ENCODE measurements at regions not wholly inside any gene's neighbourhood (a gene's known extent, or its start where the extent isn't known, plus 50 kb on each side); places are given as distances from the start of the nearest gene placed in this dataset.

GRCh38 chr1:38128926-38129453 is 82.4 kb upstream of the POU3F1 start:
- TF ChIP-seq POLR2A (IDR thresholded peaks at IDR 0.05; ENCODE audit: low read depth, low read length) (no peak), POLR2AphosphoS5 (IDR thresholded peaks at IDR 0.05; ENCODE audit: low read depth, low read length) (no peak), TAF1 (IDR thresholded peaks at IDR 0.05; ENCODE audit: low read depth, low read length) (no peak), SPI1 (IDR thresholded peaks at IDR 0.05; ENCODE audit: low read depth, low read length) (no peak), PAX5 (IDR thresholded peaks at IDR 0.05; ENCODE audit: insufficient read depth, low read length, severe bottlenecking) (no peak)

Measured in GM12891 (cell line).